ENCODE measurements at regions not wholly inside any gene's neighbourhood (a gene's known extent, or its start where the extent isn't known, plus 50 kb on each side); places are given as distances from the start of the nearest gene placed in this dataset.
A peak's percentile ranks its signal among the peaks of the same experiment; 100 is the strongest.
"Not testable (repeated sequence)": the region's sequence is repeated elsewhere in the genome, so short reads cannot be mapped to it uniquely, and the experiment has no call there.

- Mint-ChIP-seq H3K9me3 (no peaks in the 10 kb centered on the region), H3K4me1 (peaks cover 49% of the 10 kb centered on the region), H3K36me3 (ENCODE audit: low read depth) (peaks cover 22% of the 10 kb centered on the region), H3K27me3 (no peaks in the 10 kb centered on the region), H3K27ac (no peak overlapping the region), H3K4me3 (no peak overlapping the region)
- no peak for DNase-seq
- intact Hi-C loops (cut with micrococcal nuclease), result loop anchor here (10.0 kb wide), 1 partner anchor 735 kb away; the partner anchor contains the start of genes KATNAL2 and PIAS2
These were observed 75.1 kb downstream of the HAUS1 start for GRCh38 chr18:46179306-46179705.

- peaks cover 41% of the 10 kb centered on the region for H3K4me1 Mint-ChIP-seq
- intact Hi-C loops (cut with micrococcal nuclease), result no loop called here
- H3K36me3 Mint-ChIP-seq (ENCODE audit: low read depth), result peaks cover 18% of the 10 kb centered on the region
- no peak for DNase-seq
- no peaks in the 10 kb centered on the region for H3K9me3 Mint-ChIP-seq
- no peaks in the 10 kb centered on the region for H3K27me3 Mint-ChIP-seq
- no peak overlapping the region for H3K27ac Mint-ChIP-seq
- H3K4me3 Mint-ChIP-seq, result no peak overlapping the region
These were observed 78.6 kb downstream of the HAUS1 start for GRCh38 chr18:46182633-46183358.

- Mint-ChIP-seq H3K4me1 (peaks cover 37% of the 10 kb centered on the region), H3K27ac (peak overlapping the region; percentile 2), H3K36me3 (ENCODE audit: low read depth) (peaks cover 14% of the 10 kb centered on the region)
- intact Hi-C loops (cut with micrococcal nuclease); H3K27me3 Mint-ChIP-seq; DNase-seq; H3K9me3 Mint-ChIP-seq; H3K4me3 Mint-ChIP-seq: not testable (repeated sequence)
These were observed 80.1 kb downstream of the HAUS1 start for GRCh38 chr18:46184296-46184695.

GRCh38 chr18:46184727-46185126 is 80.5 kb downstream of the HAUS1 start:
- no peak for DNase-seq
- no peak overlapping the region for H3K4me3 Mint-ChIP-seq
- intact Hi-C loops (cut with micrococcal nuclease), result no loop called here
- peaks cover 34% of the 10 kb centered on the region for H3K4me1 Mint-ChIP-seq
- no peaks in the 10 kb centered on the region for H3K9me3 Mint-ChIP-seq
- H3K36me3 Mint-ChIP-seq (ENCODE audit: low read depth), result peaks cover 14% of the 10 kb centered on the region
- peak overlapping the region; percentile 2 for H3K27ac Mint-ChIP-seq
- no peaks in the 10 kb centered on the region for H3K27me3 Mint-ChIP-seq

DNA sequence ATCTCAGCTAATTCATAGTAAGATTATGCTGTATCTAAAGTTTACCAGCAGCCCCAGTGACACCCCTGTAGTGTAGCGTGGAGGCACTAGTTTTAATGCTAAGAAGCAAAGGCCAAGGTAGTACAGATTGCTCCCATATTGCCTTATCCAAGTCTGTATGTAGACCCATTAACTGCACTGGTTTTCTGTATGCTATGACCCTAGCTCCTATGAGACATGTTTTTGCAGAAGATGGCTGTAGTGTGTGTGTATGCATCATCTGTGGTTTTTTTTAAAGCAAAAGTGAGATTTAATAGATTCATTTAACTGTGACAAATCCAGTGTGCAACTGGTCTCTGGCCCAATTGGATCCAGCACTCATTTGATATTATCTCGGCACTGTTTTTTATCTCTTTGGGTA is 86.5 kb downstream of the HAUS1 start:
- H3K27ac Mint-ChIP-seq, result no peak overlapping the region
- peaks cover 8% of the 10 kb centered on the region for H3K36me3 Mint-ChIP-seq (ENCODE audit: low read depth)
- H3K27me3 Mint-ChIP-seq, result no peaks in the 10 kb centered on the region
- H3K4me3 Mint-ChIP-seq, result no peak overlapping the region
- H3K4me1 Mint-ChIP-seq, result peaks cover 14% of the 10 kb centered on the region
- no peak for DNase-seq
- intact Hi-C loops (cut with micrococcal nuclease), result no loop called here
- H3K9me3 Mint-ChIP-seq, result no peaks in the 10 kb centered on the region

GRCh38 chr18:46196627-46197243 is 92.5 kb downstream of the HAUS1 start:
- intact Hi-C loops (cut with micrococcal nuclease), result no loop called here
- no peak overlapping the region for H3K27ac Mint-ChIP-seq
- H3K9me3 Mint-ChIP-seq, result no peaks in the 10 kb centered on the region
- H3K4me3 Mint-ChIP-seq, result no peak overlapping the region
- no peaks in the 10 kb centered on the region for H3K27me3 Mint-ChIP-seq
- no peak for DNase-seq
- H3K4me1 Mint-ChIP-seq, result peaks cover 32% of the 10 kb centered on the region
- peaks cover 21% of the 10 kb centered on the region for H3K36me3 Mint-ChIP-seq (ENCODE audit: low read depth)

- intact Hi-C loops (cut with micrococcal nuclease), result loop anchor here (2.0 kb wide), 1 partner anchor 13 kb away; no protein-coding TSS in a partner anchor
- Mint-ChIP-seq H3K27ac (peak overlapping the region; percentile 71), H3K27me3 (no peaks in the 10 kb centered on the region), H3K36me3 (ENCODE audit: low read depth) (peaks cover 24% of the 10 kb centered on the region), H3K4me3 (no peak overlapping the region), H3K9me3 (no peaks in the 10 kb centered on the region), H3K4me1 (peaks cover 44% of the 10 kb centered on the region)
- no peak for DNase-seq
These were observed 95.4 kb downstream of the HAUS1 start for GRCh38 chr18:46199515-46200147.

DNA sequence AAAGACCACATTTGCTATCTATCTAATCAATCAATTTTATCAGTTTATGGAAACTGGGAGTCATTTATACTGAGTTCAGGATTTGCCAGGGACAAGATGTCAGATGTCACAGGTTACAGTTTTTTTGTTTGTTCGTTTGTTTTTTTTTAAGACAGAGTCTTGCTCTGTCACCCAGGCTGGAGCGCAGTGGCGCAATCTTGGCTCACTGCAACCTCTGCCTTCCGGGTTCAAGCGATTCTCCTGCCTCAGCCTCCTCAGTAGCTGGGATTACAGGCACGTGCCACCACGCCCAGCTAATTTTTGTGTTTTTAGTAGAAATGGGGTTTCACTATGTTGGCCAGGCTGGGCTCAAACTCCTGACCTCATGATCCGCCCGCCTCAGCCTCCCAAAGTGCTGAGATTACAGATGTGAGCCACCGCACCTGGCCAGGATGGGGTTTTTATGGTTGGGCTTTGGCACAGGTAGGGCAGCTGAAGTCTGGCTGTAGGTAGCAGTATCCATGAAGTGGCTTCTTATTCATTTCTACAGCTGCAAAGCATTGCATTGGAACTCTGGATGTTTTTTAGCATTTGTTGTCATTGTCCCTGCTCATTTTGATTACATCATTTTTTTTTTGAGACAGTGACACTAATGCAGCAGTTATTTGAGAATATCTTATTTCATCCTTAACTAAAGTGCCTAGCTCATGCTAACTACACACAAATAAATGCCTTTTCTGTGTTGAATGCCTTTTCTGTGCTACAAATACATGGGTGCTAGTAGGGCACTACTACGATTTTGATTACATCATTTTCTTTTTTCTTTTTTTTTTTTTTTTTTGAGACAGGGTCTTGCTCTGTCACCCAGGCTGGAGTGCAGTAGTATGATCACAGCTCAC is 96.2 kb downstream of the HAUS1 start:
- intact Hi-C loops (cut with micrococcal nuclease); H3K27me3 Mint-ChIP-seq: not testable (repeated sequence)
- peak overlapping the region; percentile 67 for H3K27ac Mint-ChIP-seq

GRCh38 chr18:46204143-46204542 is 100.0 kb downstream of the HAUS1 start:
- Mint-ChIP-seq H3K36me3 (ENCODE audit: low read depth) (peaks cover 23% of the 10 kb centered on the region), H3K9me3 (no peaks in the 10 kb centered on the region), H3K4me1 (peaks cover 57% of the 10 kb centered on the region), H3K4me3 (no peak overlapping the region), H3K27me3 (no peaks in the 10 kb centered on the region), H3K27ac (no peak overlapping the region)
- intact Hi-C loops (cut with micrococcal nuclease), result no loop called here
- DNase-seq, result no peak

More for the DNA sequence above, 96.2 kb downstream of the HAUS1 start:
- H3K36me3 Mint-ChIP-seq (ENCODE audit: low read depth), result peaks cover 27% of the 10 kb centered on the region
- H3K4me1 Mint-ChIP-seq, result peaks cover 48% of the 10 kb centered on the region
- not testable (repeated sequence) for DNase-seq, H3K4me3 Mint-ChIP-seq, H3K9me3 Mint-ChIP-seq

DNA sequence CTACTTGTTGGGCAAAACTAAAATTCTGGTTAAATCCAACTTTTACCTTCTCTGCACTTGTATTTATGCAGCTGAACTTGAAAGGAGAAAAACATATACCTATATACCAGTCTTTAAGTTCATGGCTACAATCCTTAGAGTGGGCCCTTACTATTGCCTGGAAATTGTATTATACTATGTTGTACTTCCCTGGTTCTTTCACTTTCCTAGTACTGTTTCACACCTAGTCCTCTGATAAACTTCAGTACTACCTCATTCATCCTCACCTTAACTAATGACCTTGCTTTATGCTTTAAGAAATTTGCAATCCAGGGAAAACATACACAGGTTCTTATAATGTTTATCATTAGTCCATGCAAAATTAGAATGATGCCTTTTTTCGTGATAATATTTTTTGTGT is 103.8 kb downstream of the HAUS1 start:
- H3K4me3 Mint-ChIP-seq, result no peak overlapping the region
- H3K27ac Mint-ChIP-seq, result peak overlapping the region; percentile 12
- H3K36me3 Mint-ChIP-seq (ENCODE audit: low read depth), result peaks cover 23% of the 10 kb centered on the region
- H3K4me1 Mint-ChIP-seq, result peaks cover 56% of the 10 kb centered on the region
- H3K27me3 Mint-ChIP-seq, result no peaks in the 10 kb centered on the region
- intact Hi-C loops (cut with micrococcal nuclease), result no loop called here
- no peak for DNase-seq
- H3K9me3 Mint-ChIP-seq, result no peaks in the 10 kb centered on the region

DNA sequence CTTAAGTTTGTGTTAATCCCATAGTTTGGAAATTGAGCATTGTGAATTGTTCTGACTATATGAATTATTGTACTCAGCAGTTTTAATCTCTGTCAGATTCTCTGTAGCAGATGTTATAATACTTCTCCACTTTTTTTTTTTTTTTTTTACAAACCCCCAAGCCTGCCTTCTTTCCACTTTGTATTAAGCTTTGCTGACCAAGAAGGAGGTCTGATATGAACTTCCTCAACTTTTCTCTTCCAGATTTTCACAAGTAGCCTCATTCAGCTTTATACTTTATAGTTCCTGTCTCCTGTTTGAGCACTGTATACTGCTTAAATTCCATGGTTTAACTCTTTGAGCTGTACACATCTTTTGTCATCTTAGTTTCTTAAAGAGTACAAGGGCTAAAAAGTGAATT is 105.0 kb downstream of the HAUS1 start:
- Mint-ChIP-seq H3K27me3 (no peaks in the 10 kb centered on the region), H3K4me3 (no peak overlapping the region), H3K9me3 (no peaks in the 10 kb centered on the region), H3K27ac (peak overlapping the region; percentile 9), H3K4me1 (peaks cover 53% of the 10 kb centered on the region), H3K36me3 (ENCODE audit: low read depth) (peaks cover 23% of the 10 kb centered on the region)
- no peak for DNase-seq
- intact Hi-C loops (cut with micrococcal nuclease), result no loop called here

- H3K4me1 Mint-ChIP-seq, result peaks cover 58% of the 10 kb centered on the region
- H3K27me3 Mint-ChIP-seq, result no peaks in the 10 kb centered on the region
- H3K9me3 Mint-ChIP-seq, result no peaks in the 10 kb centered on the region
- H3K4me3 Mint-ChIP-seq, result peak overlapping the region; percentile 67
- peak overlapping the region; percentile 79 for H3K27ac Mint-ChIP-seq
- intact Hi-C loops (cut with micrococcal nuclease), result loop anchor here (1.0 to 5.0 kb wide), 3 partner anchors 13 to 110 kb away; partner anchors contain the start of gene HAUS1
- peaks cover 24% of the 10 kb centered on the region for H3K36me3 Mint-ChIP-seq (ENCODE audit: low read depth)
- no peak for DNase-seq
These were observed 107.6 kb downstream of the HAUS1 start for GRCh38 chr18:46211816-46212215.

GRCh38 chr18:46212398-46212797 is 108.2 kb downstream of the HAUS1 start:
- no peaks in the 10 kb centered on the region for H3K27me3 Mint-ChIP-seq
- H3K4me3 Mint-ChIP-seq, result no peak overlapping the region
- H3K27ac Mint-ChIP-seq, result peak overlapping the region; percentile 79
- peaks cover 63% of the 10 kb centered on the region for H3K4me1 Mint-ChIP-seq
- peaks cover 30% of the 10 kb centered on the region for H3K36me3 Mint-ChIP-seq (ENCODE audit: low read depth)
- no peaks in the 10 kb centered on the region for H3K9me3 Mint-ChIP-seq
- intact Hi-C loops (cut with micrococcal nuclease), result loop anchor here (1.0 to 5.0 kb wide), 3 partner anchors 14 to 110 kb away; partner anchors contain the start of gene HAUS1
- no peak for DNase-seq
